ENCODE measurements at regions not wholly inside any gene's neighbourhood (a gene's known extent, or its start where the extent isn't known, plus 50 kb on each side); places are given as distances from the start of the nearest gene placed in this dataset.

DNA sequence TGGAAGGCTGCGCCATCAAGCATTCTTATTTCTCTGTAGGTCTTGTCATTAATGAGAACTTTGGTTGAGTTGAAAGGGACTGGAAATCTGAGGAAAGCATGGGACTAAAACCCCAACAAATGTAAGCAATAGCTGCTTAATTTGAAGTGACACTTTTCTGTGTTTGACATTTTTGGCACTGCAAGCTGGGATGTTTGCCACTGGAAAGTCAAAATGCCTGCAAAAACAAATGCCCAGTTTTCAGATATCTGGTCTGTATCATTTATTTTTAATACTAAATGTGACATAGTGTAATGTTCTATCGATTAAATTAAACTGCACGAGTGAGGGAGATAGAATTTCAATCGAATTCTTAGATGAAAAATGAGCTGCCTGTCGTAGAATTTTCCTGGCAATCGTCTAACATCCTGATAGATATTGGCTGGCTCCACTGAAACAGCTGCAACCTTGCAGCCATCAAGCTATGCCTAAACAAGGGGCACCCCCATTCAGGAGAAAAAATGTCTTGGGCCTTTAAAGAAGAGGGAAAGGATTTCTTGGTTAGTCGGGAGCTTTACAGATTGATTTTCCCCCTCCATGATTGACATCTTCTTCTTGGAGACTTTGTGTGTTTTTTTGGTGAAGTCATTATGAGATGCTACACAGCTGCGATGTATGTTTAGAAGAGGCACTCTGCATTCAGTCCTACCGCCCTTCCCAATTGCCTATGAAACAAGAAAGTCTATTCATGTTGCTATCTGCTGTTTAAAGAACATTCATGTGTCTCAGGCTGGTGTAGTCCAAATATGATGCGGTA is 316.7 kb upstream of the TBL1XR1 start:
- no peak overlapping the region for H3K27ac ChIP-seq
- DNase-seq (ENCODE audit: low spot score in 2 of 2), result no peak

DNA sequence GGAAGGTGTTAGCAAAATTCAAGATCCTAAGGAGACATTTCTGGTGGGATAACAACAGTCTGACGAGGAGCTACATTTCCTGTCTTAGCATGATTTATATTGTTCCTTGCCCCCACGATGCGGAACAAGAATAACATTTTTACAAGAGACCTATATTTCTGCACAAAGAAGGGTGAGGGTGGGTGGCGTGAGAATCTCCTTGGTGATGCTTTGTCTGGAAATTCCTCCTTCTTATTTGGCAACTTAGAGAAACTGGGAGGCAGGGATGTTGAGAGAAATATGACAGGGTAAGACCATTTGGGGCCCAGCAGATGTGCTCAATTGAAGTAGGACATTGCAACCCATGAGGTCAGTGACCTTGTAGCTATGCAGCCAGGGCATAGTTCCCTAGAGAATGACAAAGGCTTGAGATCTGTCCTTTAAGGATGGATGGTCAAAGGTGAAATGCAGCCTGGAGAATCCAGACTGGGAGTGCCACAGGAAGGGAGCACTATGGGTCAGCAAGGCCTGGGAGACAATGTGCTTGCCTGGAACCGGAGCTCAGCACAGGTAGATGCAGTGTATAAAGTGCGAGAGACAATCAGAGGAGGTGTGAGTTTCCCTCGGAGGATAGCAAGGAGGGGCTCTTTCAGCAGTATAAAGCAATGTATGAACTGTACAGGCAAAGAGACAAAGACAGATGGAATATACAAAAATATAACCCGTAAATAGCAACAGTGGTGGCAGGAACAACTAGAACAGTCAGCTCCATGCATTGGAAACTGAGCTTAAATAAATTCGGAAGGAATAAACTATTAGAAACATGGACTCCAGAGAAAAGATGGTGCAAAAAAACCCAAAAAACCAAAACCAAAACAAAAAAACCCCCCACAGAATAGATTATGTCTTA is 317.6 kb upstream of the TBL1XR1 start:
- Histone ChIP-seq H3K4me3 (no peak overlapping the region), H3K9me3 (no peaks in the 10 kb centered on the region), H3K4me1 (peaks cover 14% of the 10 kb centered on the region), H3K27ac (no peak overlapping the region), H3K36me3 (no peaks in the 10 kb centered on the region), H3K27me3 (no peaks in the 10 kb centered on the region)
- DNase-seq (ENCODE audit: low spot score in 2 of 2), result no peak
- TF ChIP-seq POLR2AphosphoS5 (IDR thresholded peaks at IDR 0.05), result no peak
- TF ChIP-seq, protein P1, sequence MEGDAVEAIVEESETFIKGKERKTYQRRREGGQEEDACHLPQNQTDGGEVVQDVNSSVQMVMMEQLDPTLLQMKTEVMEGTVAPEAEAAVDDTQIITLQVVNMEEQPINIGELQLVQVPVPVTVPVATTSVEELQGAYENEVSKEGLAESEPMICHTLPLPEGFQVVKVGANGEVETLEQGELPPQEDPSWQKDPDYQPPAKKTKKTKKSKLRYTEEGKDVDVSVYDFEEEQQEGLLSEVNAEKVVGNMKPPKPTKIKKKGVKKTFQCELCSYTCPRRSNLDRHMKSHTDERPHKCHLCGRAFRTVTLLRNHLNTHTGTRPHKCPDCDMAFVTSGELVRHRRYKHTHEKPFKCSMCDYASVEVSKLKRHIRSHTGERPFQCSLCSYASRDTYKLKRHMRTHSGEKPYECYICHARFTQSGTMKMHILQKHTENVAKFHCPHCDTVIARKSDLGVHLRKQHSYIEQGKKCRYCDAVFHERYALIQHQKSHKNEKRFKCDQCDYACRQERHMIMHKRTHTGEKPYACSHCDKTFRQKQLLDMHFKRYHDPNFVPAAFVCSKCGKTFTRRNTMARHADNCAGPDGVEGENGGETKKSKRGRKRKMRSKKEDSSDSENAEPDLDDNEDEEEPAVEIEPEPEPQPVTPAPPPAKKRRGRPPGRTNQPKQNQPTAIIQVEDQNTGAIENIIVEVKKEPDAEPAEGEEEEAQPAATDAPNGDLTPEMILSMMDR (IDR thresholded peaks at IDR 0.05), result no peak
- TF ChIP-seq POLR2A (IDR thresholded peaks at IDR 0.05), result no peak
- TF ChIP-seq EP300 (IDR thresholded peaks at IDR 0.05), result no peak
- WGBS, result 91% methylated on average over 9 of the region's 9 CpGs

More for the DNA sequence above, 316.7 kb upstream of the TBL1XR1 start:
- H3K27me3 ChIP-seq, result no peaks in the 10 kb centered on the region
- H3K9me3 ChIP-seq, result no peaks in the 10 kb centered on the region
- H3K4me1 ChIP-seq, result peaks cover 14% of the 10 kb centered on the region
- no peak for TF ChIP-seq EP300 (IDR thresholded peaks at IDR 0.05)
- TF ChIP-seq POLR2A (IDR thresholded peaks at IDR 0.05), result no peak
- no peak for TF ChIP-seq POLR2AphosphoS5 (IDR thresholded peaks at IDR 0.05)
- TF ChIP-seq, protein P1 (IDR thresholded peaks at IDR 0.05), result no peak
- H3K4me3 ChIP-seq, result no peak overlapping the region
- WGBS, result 59% methylated on average over 10 of the region's 10 CpGs
- H3K36me3 ChIP-seq, result no peaks in the 10 kb centered on the region

DNA sequence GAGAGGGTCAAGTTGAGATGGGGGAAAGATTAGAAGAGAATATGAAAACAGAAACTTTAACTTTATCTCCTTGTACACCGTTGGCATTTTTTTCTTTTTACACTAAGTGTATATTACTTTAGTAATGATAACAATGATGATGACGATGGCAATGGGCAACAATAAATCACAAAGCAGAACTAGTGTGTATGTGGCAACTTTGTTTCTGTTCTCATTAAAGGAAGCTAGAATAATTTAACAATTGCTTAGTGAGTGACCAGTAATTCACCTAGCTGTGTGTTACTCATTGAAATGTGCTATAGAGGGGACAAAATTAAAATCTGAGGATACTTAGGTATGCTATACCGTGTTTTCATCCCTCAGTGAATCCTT is 318.5 kb upstream of the TBL1XR1 start:
- 83% methylated on average over 3 of the region's 3 CpGs for WGBS
- TF ChIP-seq EP300 (IDR thresholded peaks at IDR 0.05), result no peak
- TF ChIP-seq POLR2AphosphoS5 (IDR thresholded peaks at IDR 0.05), result no peak
- no peak for TF ChIP-seq POLR2A (IDR thresholded peaks at IDR 0.05)
- no peak for DNase-seq (ENCODE audit: low spot score in 2 of 2)
- H3K27me3 ChIP-seq, result no peaks in the 10 kb centered on the region
- peaks cover 14% of the 10 kb centered on the region for H3K4me1 ChIP-seq
- H3K36me3 ChIP-seq, result no peaks in the 10 kb centered on the region
- H3K4me3 ChIP-seq, result no peak overlapping the region
- H3K9me3 ChIP-seq, result no peaks in the 10 kb centered on the region
- no peak overlapping the region for H3K27ac ChIP-seq

DNA sequence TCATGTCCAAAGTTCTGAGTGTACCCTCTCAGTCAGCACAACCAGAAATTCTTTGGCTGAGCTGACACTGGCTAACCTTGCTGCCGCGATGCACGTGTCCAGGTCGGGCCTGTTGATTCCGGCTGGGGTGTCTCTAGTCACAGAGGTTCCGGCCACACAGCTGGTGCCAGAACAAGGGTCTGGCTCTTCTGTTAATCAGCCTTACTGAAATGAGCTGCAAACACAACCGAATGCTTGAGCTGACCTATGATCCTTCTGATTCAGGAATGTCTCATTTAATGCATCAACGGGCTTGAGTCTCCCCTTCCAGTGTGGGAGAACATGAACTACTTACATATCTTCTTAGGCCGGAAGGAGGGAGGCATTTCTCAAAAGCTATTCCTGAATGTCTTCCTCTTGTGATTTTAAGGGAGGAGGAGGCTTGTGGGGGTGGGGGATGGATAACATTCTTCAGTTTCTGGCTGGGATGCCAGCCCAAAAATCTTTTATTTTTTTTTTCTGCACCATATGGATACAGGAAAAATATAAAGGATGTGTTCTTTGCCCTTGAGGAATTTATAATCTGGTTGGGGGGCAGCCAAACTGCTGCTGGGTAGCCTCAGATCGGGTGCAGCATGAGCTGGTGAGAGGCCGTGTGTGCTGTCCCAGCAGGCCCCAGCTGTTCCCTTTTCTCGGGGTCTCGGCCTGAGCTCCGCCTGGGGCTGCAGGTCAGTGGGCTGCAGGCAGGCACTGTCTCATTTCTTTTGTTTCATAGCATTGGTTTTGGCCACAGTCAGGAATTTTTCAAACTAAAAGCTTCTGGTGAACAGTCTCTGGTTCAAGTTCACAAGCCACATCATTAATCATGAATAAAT is 319.1 kb upstream of the TBL1XR1 start:
- H3K27me3 ChIP-seq, result no peaks in the 10 kb centered on the region
- no peak overlapping the region for H3K4me3 ChIP-seq
- H3K36me3 ChIP-seq, result no peaks in the 10 kb centered on the region
- TF ChIP-seq POLR2A (IDR thresholded peaks at IDR 0.05), result no peak
- TF ChIP-seq POLR2AphosphoS5 (IDR thresholded peaks at IDR 0.05), result no peak
- no peak for TF ChIP-seq EP300 (IDR thresholded peaks at IDR 0.05)
- TF ChIP-seq, protein P1 (IDR thresholded peaks at IDR 0.05), result no peak
- no peak overlapping the region for H3K27ac ChIP-seq
- DNase-seq (ENCODE audit: low spot score in 2 of 2), result no peak
- H3K4me1 ChIP-seq, result peaks cover 15% of the 10 kb centered on the region
- no peaks in the 10 kb centered on the region for H3K9me3 ChIP-seq
- 59% methylated on average over 14 of the region's 14 CpGs for WGBS

DNA sequence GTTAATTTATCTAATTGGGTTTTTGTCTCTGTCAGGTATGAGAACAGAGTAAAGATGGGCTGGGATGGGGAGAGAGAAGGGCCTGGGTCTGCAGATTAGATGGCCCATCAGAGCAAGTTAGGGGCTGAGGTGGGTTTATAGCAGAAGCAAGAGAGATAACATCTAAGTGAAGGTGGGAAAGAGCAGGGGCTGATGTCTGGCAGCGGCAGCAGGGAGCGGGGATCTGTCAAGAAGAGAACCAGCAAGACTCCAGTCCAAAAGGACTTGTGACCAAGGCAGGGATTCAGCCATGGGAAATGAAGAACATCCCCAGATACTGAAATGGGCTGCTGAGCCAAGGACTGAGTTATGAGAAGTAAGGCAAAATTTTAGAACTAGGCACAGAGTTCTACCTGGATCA is 320.6 kb upstream of the TBL1XR1 start:
- WGBS, result 98% methylated on average over 2 of the region's 2 CpGs
- TF ChIP-seq, protein P1 (IDR thresholded peaks at IDR 0.05), result no peak
- TF ChIP-seq POLR2AphosphoS5 (IDR thresholded peaks at IDR 0.05) (no peak), POLR2A (IDR thresholded peaks at IDR 0.05) (no peak), EP300 (IDR thresholded peaks at IDR 0.05) (no peak)
- H3K4me3 ChIP-seq, result no peak overlapping the region
- H3K27me3 ChIP-seq, result no peaks in the 10 kb centered on the region
- no peaks in the 10 kb centered on the region for H3K9me3 ChIP-seq
- H3K4me1 ChIP-seq, result peaks cover 20% of the 10 kb centered on the region
- H3K36me3 ChIP-seq, result no peaks in the 10 kb centered on the region
- no peak overlapping the region for H3K27ac ChIP-seq
- no peak for DNase-seq (ENCODE audit: low spot score in 2 of 2)
